PC-3 (cell line): ENCODE measurements at regions not wholly inside any gene's neighbourhood (a gene's known extent, or its start where the extent isn't known, plus 50 kb on each side); places are given as distances from the start of the nearest gene placed in this dataset.

Source experiments
- ATAC-seq: fragments of 200-7000 bp; cut with Tn5 transposase; 2 replicates; pipeline ENCODE4 v1.9.1; 2020; ENCODE audit warnings: mild to moderate bottlenecking, moderate library complexity
- BruUV-seq: library from RNA; stranded (reverse); fragments of 400-500 nt; replicated peaks from 2 replicates; lab custom pipeline; 2021; lab: Mats Ljungman, UMichigan
- CTCF ChIA-PET: fragments of 300-600 bp; sonication (Branson Sonifier 250); formaldehyde crosslinking; loops from one replicate; lab custom pipeline; 2022; ENCODE audit warnings: antibody characterized with exemption; lab: Charles Lee
- POLR2A ChIA-PET: fragments of 300-600 bp; sonication (Branson Sonifier 250); formaldehyde crosslinking; loops from one replicate; lab custom pipeline; 2022; ENCODE audit warnings: antibody characterized with exemption; ENCODE audit not compliant: unreplicated experiment; lab: Charles Lee
- DNase-seq: peaks from one replicate; pipeline ENCODE4 v3.0.0-alpha.2; 2015
- H2AFZ ChIP-seq: fragments of 300-600 bp; sonication (generic); 2 replicates; pipeline ENCODE4 v1.6.0; 2016; ENCODE audit warnings: antibody characterized with exemption, low read length
- H3F3A ChIP-seq: fragments of 300-600 bp; sonication (generic); one replicate; pipeline ENCODE4 v1.6.0; 2017; ENCODE audit warnings: antibody characterized with exemption, low read length, control low read depth, mild to moderate bottlenecking; ENCODE audit not compliant: unreplicated experiment
- H3K27ac ChIP-seq: fragments of 300-600 bp; sonication (generic); 2 replicates; pipeline ENCODE4 v1.5.1; 2016; ENCODE audit warnings: mild to moderate bottlenecking, low read length
- H3K27me3 ChIP-seq: fragments of 300-600 bp; sonication (generic); 2 replicates; pipeline ENCODE4 v1.6.1; 2016; ENCODE audit warnings: low read length, mixed read lengths
- H3K36me3 ChIP-seq: fragments of 300-600 bp; sonication (generic); 2 replicates; pipeline ENCODE4 v1.6.1; 2016; ENCODE audit warnings: low read depth, mixed run types, low read length, mixed read lengths
- H3K4me1 ChIP-seq: fragments of 300-600 bp; sonication (generic); 2 replicates; pipeline ENCODE4 v1.5.1; 2016; ENCODE audit warnings: low read length; ENCODE audit not compliant: insufficient read depth
- H3K4me2 ChIP-seq: fragments of 300-600 bp; sonication (generic); 2 replicates; pipeline ENCODE4 v1.6.0; 2016; ENCODE audit warnings: low read length
- H3K4me3 ChIP-seq: fragments of 300-600 bp; sonication (generic); 2 replicates; pipeline ENCODE4 v1.5.1; 2016; ENCODE audit warnings: mild to moderate bottlenecking, low read length, mixed read lengths
- H3K79me2 ChIP-seq: fragments of 300-600 bp; sonication (generic); 2 replicates; pipeline ENCODE4 v1.6.1; 2017; ENCODE audit warnings: low read length, mixed read lengths
- H3K9ac ChIP-seq: fragments of 300-600 bp; sonication (generic); 2 replicates; pipeline ENCODE4 v1.6.0; 2016; ENCODE audit warnings: mild to moderate bottlenecking, low read length
- H3K9me2 ChIP-seq: fragments of 300-600 bp; sonication (generic); replicated peaks from 2 replicates; pipeline ENCODE4 v1.6.1; 2016; ENCODE audit warnings: mixed run types, low read length, mixed read lengths
- H3K9me3 ChIP-seq: fragments of 300-600 bp; sonication (generic); 2 replicates; pipeline ENCODE4 v1.6.1; 2016; ENCODE audit warnings: low read length, mixed read lengths
- H4K20me1 ChIP-seq: fragments of 300-600 bp; sonication (generic); 2 replicates; pipeline ENCODE4 v1.6.1; 2016; ENCODE audit warnings: low read length, mixed read lengths
- EZH2 ChIP-seq: fragments of 300-600 bp; sonication (generic); IDR thresholded peaks from one replicate; pipeline ENCODE4 v1.6.1; 2017; ENCODE audit warnings: antibody characterized with exemption, mild to moderate bottlenecking, low read length; ENCODE audit not compliant: unreplicated experiment
- EZH2phosphoT487 ChIP-seq: fragments of 300-600 bp; sonication (generic); IDR thresholded peaks from 2 replicates; pipeline ENCODE4 v1.6.1; 2018; ENCODE audit warnings: mild to moderate bottlenecking, antibody characterized with exemption, low read length, borderline replicate concordance
- intact Hi-C: fragments of 100-400 bp; cut with micrococcal nuclease; formaldehyde crosslinking; loops from 2 replicates; pipeline ENCODE4 v1.9.0; 2023
- TF ChIP-seq, protein P1 (sequence below): fragments of 300-600 bp; sonication (generic); conservative IDR thresholded peaks from 2 replicates; pipeline ENCODE4 v1.5.1; 2017; ENCODE audit warnings: antibody characterized with exemption, low read depth, mild to moderate bottlenecking, low read length

DNA sequence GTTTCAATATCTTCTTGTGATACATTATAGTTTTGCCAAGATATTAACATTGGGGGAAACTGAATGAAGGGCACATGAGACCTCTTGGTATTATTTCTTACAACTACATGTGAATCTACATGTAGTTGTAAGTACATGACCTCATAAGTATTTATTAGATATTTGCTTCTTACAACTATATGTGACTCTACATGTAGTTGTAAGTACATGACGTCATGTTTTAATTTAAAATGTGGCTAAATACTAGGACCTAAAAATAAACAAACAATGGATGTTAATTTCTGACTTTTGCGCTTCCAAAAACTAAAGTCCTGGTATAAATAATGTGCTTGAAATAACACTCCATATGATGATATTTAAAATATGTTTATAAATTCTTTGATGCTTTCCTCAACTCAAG, 190.2 kb downstream of the CBLL2 start:
- CTCF ChIA-PET, result no interaction called here
- no peak for DNase-seq
- Histone ChIP-seq H3K4me1 (no peaks in the 10 kb centered on the region), H3K4me2 (no peak overlapping the region), H2AFZ (no peak overlapping the region), H3K27ac (no peak overlapping the region), H3K4me3 (no peak overlapping the region), H3K27me3 (no peaks in the 10 kb centered on the region), H3K79me2 (no peaks in the 10 kb centered on the region), H3K9me3 (no peaks in the 10 kb centered on the region), H3F3A (no peaks in the 10 kb centered on the region), H3K9ac (no peak overlapping the region), H3K9me2 (no peaks in the 10 kb centered on the region), H3K36me3 (no peaks in the 10 kb centered on the region), H4K20me1 (no peaks in the 10 kb centered on the region)
- BruUV-seq, result no TSS peak
- TF ChIP-seq EZH2phosphoT487 (no peak), EZH2 (no peak)
- TF ChIP-seq, protein P1, sequence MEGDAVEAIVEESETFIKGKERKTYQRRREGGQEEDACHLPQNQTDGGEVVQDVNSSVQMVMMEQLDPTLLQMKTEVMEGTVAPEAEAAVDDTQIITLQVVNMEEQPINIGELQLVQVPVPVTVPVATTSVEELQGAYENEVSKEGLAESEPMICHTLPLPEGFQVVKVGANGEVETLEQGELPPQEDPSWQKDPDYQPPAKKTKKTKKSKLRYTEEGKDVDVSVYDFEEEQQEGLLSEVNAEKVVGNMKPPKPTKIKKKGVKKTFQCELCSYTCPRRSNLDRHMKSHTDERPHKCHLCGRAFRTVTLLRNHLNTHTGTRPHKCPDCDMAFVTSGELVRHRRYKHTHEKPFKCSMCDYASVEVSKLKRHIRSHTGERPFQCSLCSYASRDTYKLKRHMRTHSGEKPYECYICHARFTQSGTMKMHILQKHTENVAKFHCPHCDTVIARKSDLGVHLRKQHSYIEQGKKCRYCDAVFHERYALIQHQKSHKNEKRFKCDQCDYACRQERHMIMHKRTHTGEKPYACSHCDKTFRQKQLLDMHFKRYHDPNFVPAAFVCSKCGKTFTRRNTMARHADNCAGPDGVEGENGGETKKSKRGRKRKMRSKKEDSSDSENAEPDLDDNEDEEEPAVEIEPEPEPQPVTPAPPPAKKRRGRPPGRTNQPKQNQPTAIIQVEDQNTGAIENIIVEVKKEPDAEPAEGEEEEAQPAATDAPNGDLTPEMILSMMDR, result no peak
- no peak for ATAC-seq
- intact Hi-C loops, result no loop called here
- POLR2A ChIA-PET, result no interaction called here

DNA sequence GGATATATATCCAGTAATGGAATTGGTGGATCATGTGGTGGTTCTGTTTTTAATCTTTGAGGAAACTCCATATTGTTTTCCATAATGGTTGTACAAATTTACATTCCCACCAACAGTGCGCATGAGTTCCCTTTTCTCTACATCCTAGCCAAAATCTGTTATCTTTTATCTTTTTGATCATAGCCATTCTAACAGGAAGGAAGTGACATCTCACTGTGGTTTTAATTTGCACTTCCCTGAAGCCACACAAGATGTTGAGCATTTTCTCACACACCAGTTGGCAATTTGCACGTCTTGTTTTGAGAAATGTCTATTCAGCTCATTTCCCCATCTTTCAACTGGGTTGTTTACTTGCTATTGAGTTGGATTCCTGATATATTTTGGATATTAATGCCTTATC, 194.9 kb downstream of the CBLL2 start:
- Histone ChIP-seq H3K9me2 (no peaks in the 10 kb centered on the region), H3K4me2 (no peak overlapping the region), H4K20me1 (no peaks in the 10 kb centered on the region), H3K36me3 (no peaks in the 10 kb centered on the region), H3K4me1 (no peaks in the 10 kb centered on the region), H3K27ac (no peak overlapping the region), H3K9me3 (no peaks in the 10 kb centered on the region), H2AFZ (no peak overlapping the region), H3K9ac (no peak overlapping the region), H3K79me2 (no peaks in the 10 kb centered on the region), H3K4me3 (no peak overlapping the region), H3F3A (no peaks in the 10 kb centered on the region), H3K27me3 (no peaks in the 10 kb centered on the region)
- ATAC-seq, result no peak
- intact Hi-C loops, result no loop called here
- CTCF ChIA-PET, result no interaction called here
- DNase-seq, result no peak
- no TSS peak for BruUV-seq
- POLR2A ChIA-PET, result no interaction called here
- TF ChIP-seq, protein P1, result no peak
- TF ChIP-seq EZH2phosphoT487 (no peak), EZH2 (no peak)

DNA sequence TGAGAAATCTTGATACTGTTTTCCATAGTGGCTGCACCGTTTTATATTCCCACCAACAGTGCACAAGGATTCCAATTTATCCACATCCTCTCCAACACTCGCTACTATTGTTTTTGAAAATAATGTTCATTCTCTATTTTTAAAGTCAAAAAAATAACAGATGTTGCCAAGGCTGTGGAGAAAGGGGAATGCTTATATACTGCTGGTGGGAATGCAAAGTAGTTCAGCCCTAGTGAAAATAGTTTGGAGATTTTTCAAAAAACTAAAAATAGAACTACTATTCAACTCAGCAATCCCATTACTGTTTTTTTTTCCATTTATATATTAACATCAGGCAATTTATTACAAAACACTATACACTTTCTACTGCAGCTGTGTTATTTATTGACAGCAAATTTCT, 208.7 kb downstream of the CBLL2 start:
- H3K27ac ChIP-seq, result no peak overlapping the region
- H3K9me3 ChIP-seq, result no peaks in the 10 kb centered on the region
- DNase-seq (no peak), ATAC-seq (no peak)
- H3K9ac ChIP-seq, result no peak overlapping the region
- no peaks in the 10 kb centered on the region for H3K79me2 ChIP-seq
- no peaks in the 10 kb centered on the region for H3K4me1 ChIP-seq
- H3K4me2 ChIP-seq, result no peak overlapping the region
- H2AFZ ChIP-seq, result no peak overlapping the region
- intact Hi-C loops, result no loop called here
- CTCF ChIA-PET, result no interaction called here
- H3K27me3 ChIP-seq, result no peaks in the 10 kb centered on the region
- TF ChIP-seq EZH2phosphoT487 (no peak), EZH2 (no peak)
- TF ChIP-seq, protein P1, result no peak
- H3K9me2 ChIP-seq, result no peaks in the 10 kb centered on the region
- no peak overlapping the region for H3K4me3 ChIP-seq
- H4K20me1 ChIP-seq, result no peaks in the 10 kb centered on the region
- H3K36me3 ChIP-seq, result no peaks in the 10 kb centered on the region
- no peaks in the 10 kb centered on the region for H3F3A ChIP-seq
- POLR2A ChIA-PET, result no interaction called here
- BruUV-seq, result no TSS peak
